WERI-Rb-1 (cell line): ENCODE measurements at regions not wholly inside any gene's neighbourhood (a gene's known extent, or its start where the extent isn't known, plus 50 kb on each side); places are given as distances from the start of the nearest gene placed in this dataset.

Experiments
- DNase-seq: peaks from one replicate; pipeline ENCODE4 v3.0.0-alpha.2; 2020
- H3K27ac ChIP-seq: fragments of 250-450 bp; sonication (Bioruptor Pico); 2 replicates; pipeline ENCODE4 v1.5.1; 2020; ENCODE audit warnings: mild to moderate bottlenecking, moderate library complexity
- H3K27me3 ChIP-seq: fragments of 250-450 bp; sonication (Bioruptor Pico); 2 replicates; pipeline ENCODE4 v1.5.1; 2021; ENCODE audit warnings: mild to moderate bottlenecking, low read depth, moderate library complexity; ENCODE audit not compliant: insufficient read depth, severe bottlenecking
- H3K36me3 ChIP-seq: fragments of 250-450 bp; sonication (Bioruptor Pico); 2 replicates; pipeline ENCODE4 v1.5.1; 2020; ENCODE audit warnings: mild to moderate bottlenecking, moderate library complexity
- H3K4me3 ChIP-seq: 2 replicates; pipeline ENCODE4 v1.5.1; 2011; ENCODE audit warnings: low read depth, mild to moderate bottlenecking, control low read depth, low read length
- H3K9me3 ChIP-seq: fragments of 250-450 bp; sonication (Bioruptor Pico); 2 replicates; pipeline ENCODE4 v1.5.1; 2021; ENCODE audit warnings: mild to moderate bottlenecking, moderate library complexity; ENCODE audit not compliant: severe bottlenecking
- TF ChIP-seq, protein P1 (sequence below): IDR thresholded peaks from 2 replicates; pipeline ENCODE4 v1.5.1; 2011; ENCODE audit warnings: low read depth, mild to moderate bottlenecking, control low read depth, inconsistent platforms, low read length

DNA sequence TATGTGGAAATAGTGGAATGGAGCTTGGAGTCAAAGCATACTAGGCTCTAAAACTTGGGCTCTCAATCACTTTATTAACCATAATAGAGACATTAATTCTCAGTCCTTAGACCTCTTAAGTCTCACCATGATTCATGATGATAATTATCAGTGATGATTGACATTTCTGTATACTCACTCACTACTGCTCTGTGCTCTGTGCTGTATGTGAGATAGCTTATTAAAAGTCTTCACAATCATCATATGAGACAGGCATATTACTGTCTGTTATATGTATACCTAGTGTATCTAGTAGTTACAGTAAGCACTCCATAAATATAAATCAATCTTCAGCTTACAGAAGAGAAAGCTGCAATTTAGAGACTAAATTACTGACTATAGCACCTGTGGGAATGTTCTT, 236.0 kb upstream of the JAG1 start:
- no peak for DNase-seq
- H3K4me3 ChIP-seq, result no peak overlapping the region
- H3K9me3 ChIP-seq, result no peaks in the 10 kb centered on the region
- TF ChIP-seq, protein P1, sequence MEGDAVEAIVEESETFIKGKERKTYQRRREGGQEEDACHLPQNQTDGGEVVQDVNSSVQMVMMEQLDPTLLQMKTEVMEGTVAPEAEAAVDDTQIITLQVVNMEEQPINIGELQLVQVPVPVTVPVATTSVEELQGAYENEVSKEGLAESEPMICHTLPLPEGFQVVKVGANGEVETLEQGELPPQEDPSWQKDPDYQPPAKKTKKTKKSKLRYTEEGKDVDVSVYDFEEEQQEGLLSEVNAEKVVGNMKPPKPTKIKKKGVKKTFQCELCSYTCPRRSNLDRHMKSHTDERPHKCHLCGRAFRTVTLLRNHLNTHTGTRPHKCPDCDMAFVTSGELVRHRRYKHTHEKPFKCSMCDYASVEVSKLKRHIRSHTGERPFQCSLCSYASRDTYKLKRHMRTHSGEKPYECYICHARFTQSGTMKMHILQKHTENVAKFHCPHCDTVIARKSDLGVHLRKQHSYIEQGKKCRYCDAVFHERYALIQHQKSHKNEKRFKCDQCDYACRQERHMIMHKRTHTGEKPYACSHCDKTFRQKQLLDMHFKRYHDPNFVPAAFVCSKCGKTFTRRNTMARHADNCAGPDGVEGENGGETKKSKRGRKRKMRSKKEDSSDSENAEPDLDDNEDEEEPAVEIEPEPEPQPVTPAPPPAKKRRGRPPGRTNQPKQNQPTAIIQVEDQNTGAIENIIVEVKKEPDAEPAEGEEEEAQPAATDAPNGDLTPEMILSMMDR, result no peak
- H3K36me3 ChIP-seq, result no peaks in the 10 kb centered on the region
- no peak overlapping the region for H3K27ac ChIP-seq
- H3K27me3 ChIP-seq, result no peaks in the 10 kb centered on the region

DNA sequence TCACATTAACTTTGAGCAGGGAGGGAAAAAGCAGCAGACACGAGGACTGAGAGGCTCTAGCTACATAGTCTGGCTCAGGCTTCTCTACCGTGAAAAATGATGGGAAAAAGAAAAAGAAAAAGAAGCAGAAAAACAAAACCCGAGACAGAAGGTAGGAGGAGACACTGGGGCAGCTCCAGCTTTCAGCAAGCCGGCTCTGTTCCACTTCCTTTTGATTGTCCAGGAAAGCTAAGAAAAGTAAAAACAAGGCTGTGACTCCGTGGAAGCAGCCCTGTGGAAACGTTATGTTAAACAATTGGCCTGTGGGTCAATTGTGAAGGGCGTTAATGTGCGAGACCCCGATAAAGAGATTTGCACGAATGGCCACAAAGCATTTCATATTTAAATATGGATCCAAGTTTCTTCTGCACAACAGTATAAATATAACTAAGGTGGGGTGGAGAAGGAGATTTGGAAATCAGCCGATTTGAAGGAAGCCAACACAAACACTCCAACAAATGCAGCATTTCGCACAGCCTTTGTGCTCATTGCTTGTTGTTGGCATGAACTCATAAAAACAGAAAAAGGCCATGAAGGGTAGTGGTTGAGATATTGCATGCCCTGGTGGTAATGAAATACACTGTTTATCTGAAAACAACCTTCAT, 236.9 kb upstream of the JAG1 start:
- no peaks in the 10 kb centered on the region for H3K27me3 ChIP-seq
- no peak for DNase-seq
- H3K4me3 ChIP-seq, result no peak overlapping the region
- no peaks in the 10 kb centered on the region for H3K36me3 ChIP-seq
- TF ChIP-seq, protein P1, result no peak
- H3K27ac ChIP-seq, result no peak overlapping the region
- no peaks in the 10 kb centered on the region for H3K9me3 ChIP-seq

DNA sequence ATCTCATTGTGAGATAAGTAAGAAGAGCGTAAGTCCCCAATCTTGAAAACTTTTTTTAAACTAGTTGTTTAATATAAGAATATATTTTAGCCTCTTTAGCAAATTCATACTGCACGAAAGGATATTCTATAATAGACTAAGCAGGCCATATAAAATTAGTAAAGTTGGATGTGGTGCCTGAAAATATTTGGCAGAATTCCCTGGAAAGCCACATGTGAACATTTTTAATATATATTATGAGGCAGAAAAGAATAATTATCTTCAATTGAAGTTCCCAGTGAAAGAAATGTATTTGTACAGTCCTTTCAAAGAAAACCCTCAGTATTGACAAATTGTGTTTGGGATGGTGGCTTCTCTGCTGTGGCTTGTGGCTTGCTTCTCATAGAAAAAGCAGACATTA, 237.5 kb upstream of the JAG1 start:
- no peaks in the 10 kb centered on the region for H3K36me3 ChIP-seq
- H3K27me3 ChIP-seq, result no peaks in the 10 kb centered on the region
- H3K27ac ChIP-seq, result no peak overlapping the region
- TF ChIP-seq, protein P1, result no peak
- H3K4me3 ChIP-seq, result no peak overlapping the region
- H3K9me3 ChIP-seq, result no peaks in the 10 kb centered on the region
- DNase-seq, result no peak

DNA sequence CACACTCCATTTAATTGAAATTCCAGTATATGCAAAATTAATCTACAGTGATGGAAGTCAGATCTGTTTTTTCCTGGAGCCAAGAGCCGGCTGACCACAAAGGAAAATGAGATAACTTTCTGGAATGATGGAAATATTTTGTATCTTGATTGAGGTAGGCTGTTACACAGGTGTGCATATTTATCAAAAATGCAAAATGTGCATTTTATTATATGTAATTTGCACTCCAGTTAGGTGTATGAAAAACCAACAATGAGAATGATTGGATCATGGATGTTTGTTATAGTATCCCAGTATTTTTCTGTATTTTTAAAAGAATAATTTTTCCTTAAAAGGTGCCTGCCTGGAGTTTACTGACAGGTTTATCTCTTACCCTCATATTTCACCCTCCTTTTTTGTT, 242.0 kb upstream of the JAG1 start:
- no peak for DNase-seq
- H3K36me3 ChIP-seq, result no peaks in the 10 kb centered on the region
- no peaks in the 10 kb centered on the region for H3K27me3 ChIP-seq
- no peak overlapping the region for H3K27ac ChIP-seq
- TF ChIP-seq, protein P1, result no peak
- H3K4me3 ChIP-seq, result no peak overlapping the region
- no peaks in the 10 kb centered on the region for H3K9me3 ChIP-seq

DNA sequence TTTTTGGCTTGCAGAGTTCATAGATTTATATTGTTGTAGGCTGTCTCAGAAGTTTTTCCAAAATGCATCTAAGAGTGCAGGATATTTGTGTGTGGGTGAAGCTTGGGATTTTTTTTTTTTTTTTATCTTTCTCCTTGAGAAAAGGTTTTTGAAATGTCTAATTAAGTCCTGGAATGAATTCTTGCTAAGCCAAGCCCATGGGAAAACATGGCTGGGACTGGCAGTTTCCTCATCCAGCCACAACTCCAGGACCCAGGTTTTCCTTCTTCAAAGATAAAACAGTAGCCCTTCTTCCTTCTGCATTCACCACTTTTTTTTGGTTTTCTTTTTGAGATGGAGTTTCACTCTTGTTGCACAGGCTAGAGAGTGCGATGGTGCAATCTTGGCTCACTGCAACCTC, 242.5 kb upstream of the JAG1 start:
- H3K9me3 ChIP-seq, result no peaks in the 10 kb centered on the region
- no peak overlapping the region for H3K27ac ChIP-seq
- no peaks in the 10 kb centered on the region for H3K36me3 ChIP-seq
- H3K4me3 ChIP-seq, result no peak overlapping the region
- DNase-seq, result no peak
- TF ChIP-seq, protein P1, result no peak
- H3K27me3 ChIP-seq, result no peaks in the 10 kb centered on the region

DNA sequence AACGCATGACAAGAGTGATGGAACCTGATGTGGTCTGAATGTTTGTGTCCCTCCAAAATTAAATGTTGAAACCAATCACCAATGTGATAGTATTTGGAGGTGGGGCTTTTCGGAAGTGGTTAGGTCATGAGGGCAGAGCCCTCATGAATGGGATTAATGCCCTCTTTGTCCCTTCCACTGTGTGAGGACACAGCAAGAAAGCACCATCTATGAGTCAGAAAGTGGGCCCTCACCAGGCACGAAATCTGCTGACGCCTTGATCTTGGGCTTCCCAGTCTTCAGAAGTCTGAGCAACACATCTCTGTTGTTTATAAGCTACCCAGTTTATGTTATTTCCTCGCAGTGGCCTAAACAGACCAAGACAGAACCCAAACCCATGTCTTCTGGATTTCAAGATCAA, 244.0 kb upstream of the JAG1 start:
- no peak overlapping the region for H3K27ac ChIP-seq
- no peaks in the 10 kb centered on the region for H3K9me3 ChIP-seq
- no peaks in the 10 kb centered on the region for H3K27me3 ChIP-seq
- TF ChIP-seq, protein P1, result no peak
- H3K36me3 ChIP-seq, result no peaks in the 10 kb centered on the region
- no peak overlapping the region for H3K4me3 ChIP-seq
- no peak for DNase-seq
